Endothelial cell of umbilical vein (primary cell): ENCODE measurements at regions not wholly inside any gene's neighbourhood (a gene's known extent, or its start where the extent isn't known, plus 50 kb on each side); places are given as distances from the start of the nearest gene placed in this dataset.

Source experiments
- BruUV-seq: library from RNA; stranded (reverse); fragments of 400-500 nt; replicated peaks from 2 replicates; lab custom pipeline; 2021; lab: Mats Ljungman, UMichigan
- CTCF ChIA-PET: fragments of 300-600, 350-600 bp; sonication (Branson Sonifier 250); formaldehyde crosslinking; loops from one replicate; lab custom pipeline; 2021; ENCODE audit warnings: antibody characterized with exemption, inconsistent platforms; lab: Charles Lee
- POLR2A ChIA-PET: fragments of 300-600, 350-600 bp; sonication (Branson Sonifier 250); formaldehyde crosslinking; loops from one replicate; lab custom pipeline; 2021; ENCODE audit warnings: antibody characterized with exemption, inconsistent platforms; lab: Charles Lee
- DNase-seq: peaks from one replicate; pipeline ENCODE4 v3.0.0-alpha.2; 2011; ENCODE audit warnings: low read depth, low spot score
- FAIRE-seq: peaks from 2 replicates; lab custom pipeline; 2011; peaks lifted over from hg19 to GRCh38; lab: Jason Lieb, UNC
- H2AFZ ChIP-seq: 2 replicates; pipeline ENCODE4 v1.6.0; 2012; ENCODE audit warnings: low read depth, low read length, control low read depth, inconsistent platforms
- H3K27ac ChIP-seq: 2 replicates; pipeline ENCODE4 v1.5.1; 2011; ENCODE audit warnings: low read depth, mild to moderate bottlenecking, control low read depth, low read length, moderate library complexity; ENCODE audit not compliant: insufficient read depth
- H3K27me3 ChIP-seq, 2 experiments: 2 replicates each; pipeline versions ENCODE4 v1.6.0 to v1.6.1; 2011; ENCODE audit warnings: low read length in 2 of 2, mixed read lengths in 1 of 2; ENCODE audit not compliant: control insufficient read depth in 2 of 2, insufficient read depth in 2 of 2
- H3K36me3 ChIP-seq, 2 experiments: 2 replicates in 1 of 2; 3 replicates in 1 of 2; pipeline ENCODE4 v1.5.1; 2011; ENCODE audit warnings: low read length in 2 of 2, mild to moderate bottlenecking in 1 of 2, moderate library complexity in 1 of 2; ENCODE audit not compliant: control insufficient read depth in 2 of 2, insufficient read depth in 2 of 2; ENCODE audit errors: extremely low read depth in 1 of 2
- H3K4me1 ChIP-seq: 3 replicates; pipeline ENCODE4 v1.5.1; 2011; ENCODE audit warnings: mild to moderate bottlenecking, low read length; ENCODE audit not compliant: control insufficient read depth, insufficient read depth; ENCODE audit errors: extremely low read depth
- H3K4me2 ChIP-seq: 2 replicates; pipeline ENCODE4 v1.6.1; 2011; ENCODE audit warnings: low read length, control low read depth, mixed read lengths; ENCODE audit not compliant: insufficient read depth
- H3K4me3 ChIP-seq, 3 experiments: fragments of 200-600 bp in 1 of 3; sonication (generic), shearing (Covaris generic) in 1 of 3; replicated peaks in 1 of 3; 2 replicates each; pipeline ENCODE4 v1.5.1; 2011 to 2016; ENCODE audit warnings: control low read depth in 3 of 3, low read length in 3 of 3, mild to moderate bottlenecking in 2 of 3, inconsistent platforms in 1 of 3, low read depth in 1 of 3, moderate library complexity in 1 of 3; ENCODE audit not compliant: insufficient read depth in 1 of 3
- H3K79me2 ChIP-seq: 2 replicates; pipeline ENCODE4 v1.6.0; 2012; ENCODE audit warnings: low read length, inconsistent platforms; ENCODE audit not compliant: control insufficient read depth, insufficient read depth
- H3K9ac ChIP-seq: replicated peaks from 2 replicates; pipeline ENCODE3; 2011; ENCODE audit warnings: low read length, control low read depth; ENCODE audit not compliant: insufficient read depth; ENCODE audit errors: extremely low read depth
- H3K9me1 ChIP-seq: replicated peaks from 3 replicates; pipeline ENCODE4 v1.6.0; 2011; ENCODE audit warnings: mild to moderate bottlenecking, low read length; ENCODE audit not compliant: control insufficient read depth, insufficient read depth; ENCODE audit errors: extremely low read depth
- H3K9me3 ChIP-seq: replicated peaks from 2 replicates; pipeline ENCODE4 v1.5.1; 2012; ENCODE audit warnings: low read length, inconsistent platforms; ENCODE audit not compliant: control insufficient read depth, insufficient read depth
- H4K20me1 ChIP-seq: replicated peaks from 2 replicates; pipeline ENCODE3; 2011; ENCODE audit warnings: mild to moderate bottlenecking, low read length; ENCODE audit not compliant: control insufficient read depth, insufficient read depth; ENCODE audit errors: extremely low read depth
- EZH2 ChIP-seq: IDR thresholded peaks from 2 replicates; pipeline ENCODE4 v1.6.1; 2012; ENCODE audit warnings: borderline replicate concordance, low read depth, mild to moderate bottlenecking, moderate library complexity, low read length, inconsistent platforms; ENCODE audit not compliant: severe bottlenecking
- GATA2 ChIP-seq: IDR thresholded peaks from 2 replicates; pipeline ENCODE4 v1.7.0; 2011; ENCODE audit warnings: low read depth, mild to moderate bottlenecking, moderate library complexity, mixed read lengths, low read length; ENCODE audit not compliant: insufficient read length, insufficient read depth
- POLR2A ChIP-seq: IDR thresholded peaks from 2 replicates; pipeline ENCODE4 v1.6.1; 2012; ENCODE audit warnings: low read depth, mild to moderate bottlenecking, control low read depth, low read length
- dilution Hi-C: fragments of 300-500 bp; cut with MboI; formaldehyde crosslinking; loops from one replicate; pipeline ENCODE4 v1.15.0; 2019; ENCODE audit warnings: low sequenced_read_pairs; ENCODE audit not compliant: extremely low pct_ligation_motif_present
- intact Hi-C: fragments of 100-400 bp; cut with micrococcal nuclease; formaldehyde crosslinking; loops from one replicate; pipeline ENCODE4 v1.10.0; 2022
- TF ChIP-seq, protein P1 (sequence below), 2 donors: IDR thresholded peaks; 1 replicate in 1 of 2; 2 replicates in 1 of 2; pipeline ENCODE4 v1.5.1; 2011; ENCODE audit warnings: low read length in 2 of 2, mild to moderate bottlenecking in 2 of 2, moderate library complexity in 2 of 2, control low read depth in 1 of 2, inconsistent platforms in 1 of 2, low read depth in 1 of 2; ENCODE audit not compliant: insufficient read depth in 1 of 2; ENCODE audit errors: extremely low read depth in 1 of 2

DNA sequence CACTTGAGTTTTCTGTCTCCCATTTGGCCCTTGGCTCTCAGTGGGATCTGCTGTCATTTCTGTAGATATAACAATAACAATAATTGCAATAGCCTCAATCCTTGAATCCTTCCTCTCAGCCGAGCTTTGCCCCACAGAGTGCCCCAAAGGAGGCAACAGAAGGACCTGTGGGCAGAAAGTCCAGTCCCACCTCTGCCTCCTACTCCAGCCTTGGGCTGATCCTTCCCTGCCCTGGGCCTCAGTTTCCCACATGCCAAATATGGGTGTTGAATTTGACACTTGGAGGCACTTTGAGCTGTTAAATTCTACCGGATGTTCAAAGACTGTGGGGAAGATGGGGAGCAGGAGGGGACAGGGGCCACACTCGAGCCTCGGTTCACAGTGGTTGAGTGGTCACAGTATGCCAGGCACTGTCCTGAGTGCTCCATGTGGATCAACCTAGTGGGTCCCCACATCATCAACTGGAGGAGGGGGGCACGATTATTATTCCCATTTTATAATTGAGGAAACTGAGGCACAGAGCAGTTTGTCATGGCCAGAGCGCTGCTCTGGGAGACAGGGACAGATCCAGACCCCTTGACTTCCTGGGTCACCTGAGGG lies 307.1 kb downstream of the MATN1 start:
- H3K36me3 ChIP-seq, result no peaks in the 10 kb centered on the region
- TF ChIP-seq GATA2 (no peak), EZH2 (no peak), POLR2A (no peak)
- TF ChIP-seq, protein P1, sequence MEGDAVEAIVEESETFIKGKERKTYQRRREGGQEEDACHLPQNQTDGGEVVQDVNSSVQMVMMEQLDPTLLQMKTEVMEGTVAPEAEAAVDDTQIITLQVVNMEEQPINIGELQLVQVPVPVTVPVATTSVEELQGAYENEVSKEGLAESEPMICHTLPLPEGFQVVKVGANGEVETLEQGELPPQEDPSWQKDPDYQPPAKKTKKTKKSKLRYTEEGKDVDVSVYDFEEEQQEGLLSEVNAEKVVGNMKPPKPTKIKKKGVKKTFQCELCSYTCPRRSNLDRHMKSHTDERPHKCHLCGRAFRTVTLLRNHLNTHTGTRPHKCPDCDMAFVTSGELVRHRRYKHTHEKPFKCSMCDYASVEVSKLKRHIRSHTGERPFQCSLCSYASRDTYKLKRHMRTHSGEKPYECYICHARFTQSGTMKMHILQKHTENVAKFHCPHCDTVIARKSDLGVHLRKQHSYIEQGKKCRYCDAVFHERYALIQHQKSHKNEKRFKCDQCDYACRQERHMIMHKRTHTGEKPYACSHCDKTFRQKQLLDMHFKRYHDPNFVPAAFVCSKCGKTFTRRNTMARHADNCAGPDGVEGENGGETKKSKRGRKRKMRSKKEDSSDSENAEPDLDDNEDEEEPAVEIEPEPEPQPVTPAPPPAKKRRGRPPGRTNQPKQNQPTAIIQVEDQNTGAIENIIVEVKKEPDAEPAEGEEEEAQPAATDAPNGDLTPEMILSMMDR (IDR thresholded peaks at IDR 0.05; ENCODE audit: extremely low read depth in 1 of 2, insufficient read depth in 1 of 2, low read depth in 1 of 2, low read length in 2 of 2), result no peak
- no peaks in the 10 kb centered on the region for H3K79me2 ChIP-seq
- H3K9ac ChIP-seq, result no peak overlapping the region
- H3K9me1 ChIP-seq, result no peaks in the 10 kb centered on the region
- no peak for FAIRE-seq
- no peaks in the 10 kb centered on the region for H3K9me3 ChIP-seq
- no peak overlapping the region for H3K27ac ChIP-seq
- DNase-seq, result no peak
- ChIA-PET POLR2A (no interaction called here), CTCF (interaction anchor here (1.3 kb wide), 1 partner anchor 36 kb away, joined by 3 read pairs; no protein-coding TSS in a partner anchor)
- no peaks in the 10 kb centered on the region for H4K20me1 ChIP-seq
- H2AFZ ChIP-seq, result no peak overlapping the region
- H3K4me3 ChIP-seq, result no peak overlapping the region
- BruUV-seq, result no TSS peak
- dilution Hi-C loops, result no loop called here
- no peaks in the 10 kb centered on the region for H3K4me1 ChIP-seq
- intact Hi-C loops, result no loop called here
- H3K4me2 ChIP-seq, result no peak overlapping the region
- H3K27me3 ChIP-seq, result no peaks in the 10 kb centered on the region
